Chondrocyte (in vitro differentiated cells): ENCODE measurements at regions not wholly inside any gene's neighbourhood (a gene's known extent, or its start where the extent isn't known, plus 50 kb on each side); places are given as distances from the start of the nearest gene placed in this dataset.

ENCODE experiments used
- DNase-seq: peaks from one replicate; pipeline ENCODE4 v3.0.0; 2021; ENCODE audit warnings: mixed read lengths, low spot score
- H3K27ac Mint-ChIP-seq: one replicate; pipeline ENCODE4 v1.8.0; 2021; ENCODE audit warnings: mild to moderate bottlenecking, moderate library complexity, mixed read lengths; ENCODE audit not compliant: unreplicated experiment
- H3K27me3 Mint-ChIP-seq: 2 replicates; pipeline ENCODE4 v1.8.0; 2021; ENCODE audit warnings: low read depth, mixed read lengths
- H3K36me3 Mint-ChIP-seq: 2 replicates; pipeline ENCODE4 v1.8.0; 2021; ENCODE audit warnings: low read depth, mixed read lengths
- H3K4me1 Mint-ChIP-seq: 2 replicates; pipeline ENCODE4 v1.8.0; 2021; ENCODE audit warnings: low read depth, mild to moderate bottlenecking, mixed read lengths
- H3K4me3 Mint-ChIP-seq: one replicate; pipeline ENCODE4 v1.8.0; 2021; ENCODE audit warnings: mild to moderate bottlenecking, moderate library complexity, mixed read lengths; ENCODE audit not compliant: unreplicated experiment
- H3K9me3 Mint-ChIP-seq: 2 replicates; pipeline ENCODE4 v1.8.0; 2021; ENCODE audit warnings: low read depth, mixed read lengths
- CTCF ChIP-seq: fragments of 200-600 bp; sonication (generic); IDR thresholded peaks from 2 replicates; pipeline ENCODE4 v1.5.0; 2021; ENCODE audit warnings: antibody characterized with exemption, mild to moderate bottlenecking, moderate library complexity

- Mint-ChIP-seq H3K4me1 (no peaks in the 10 kb centered on the region), H3K9me3 (peaks cover 2% of the 10 kb centered on the region)
- no peak for DNase-seq
Measured at GRCh38 chr1:199843861-199844260, 183.6 kb upstream of the NR5A2 start.

GRCh38 chr1:199847021-199847420 lies 180.5 kb upstream of the NR5A2 start:
- no peak for TF ChIP-seq CTCF
- Mint-ChIP-seq H3K4me3 (no peak overlapping the region), H3K9me3 (no peaks in the 10 kb centered on the region), H3K36me3 (no peaks in the 10 kb centered on the region), H3K4me1 (no peaks in the 10 kb centered on the region), H3K27ac (no peak overlapping the region), H3K27me3 (peaks cover 2% of the 10 kb centered on the region)
- DNase-seq = no peak

More at GRCh38 chr1:199843861-199844260, 183.6 kb upstream of the NR5A2 start:
- TF ChIP-seq CTCF = no peak
- Mint-ChIP-seq H3K27me3 (peaks cover 2% of the 10 kb centered on the region), H3K36me3 (no peaks in the 10 kb centered on the region), H3K27ac (no peak overlapping the region), H3K4me3 (no peak overlapping the region)

GRCh38 chr1:199851439-199852140 lies 175.9 kb upstream of the NR5A2 start:
- Mint-ChIP-seq H3K4me3 (no peak overlapping the region), H3K4me1 (no peaks in the 10 kb centered on the region), H3K36me3 (no peaks in the 10 kb centered on the region), H3K27ac (no peak overlapping the region), H3K27me3 (no peaks in the 10 kb centered on the region), H3K9me3 (no peaks in the 10 kb centered on the region)
- no peak for TF ChIP-seq CTCF
- DNase-seq = no peak

GRCh38 chr1:199854686-199855321 lies 172.7 kb upstream of the NR5A2 start:
- H3K27me3 Mint-ChIP-seq = no peaks in the 10 kb centered on the region
- H3K36me3 Mint-ChIP-seq = no peaks in the 10 kb centered on the region
- H3K4me3 Mint-ChIP-seq = no peak overlapping the region
- no peak overlapping the region for H3K27ac Mint-ChIP-seq
- H3K9me3 Mint-ChIP-seq = no peaks in the 10 kb centered on the region
- H3K4me1 Mint-ChIP-seq = peaks cover 4% of the 10 kb centered on the region
- TF ChIP-seq CTCF = no peak
- no peak for DNase-seq

- no peaks in the 10 kb centered on the region for H3K9me3 Mint-ChIP-seq
- H3K4me1 Mint-ChIP-seq = peaks cover 4% of the 10 kb centered on the region
- no peak for DNase-seq
- no peak for TF ChIP-seq CTCF
- no peak overlapping the region for H3K4me3 Mint-ChIP-seq
- no peak overlapping the region for H3K27ac Mint-ChIP-seq
- no peaks in the 10 kb centered on the region for H3K36me3 Mint-ChIP-seq
- H3K27me3 Mint-ChIP-seq = no peaks in the 10 kb centered on the region
Measured at GRCh38 chr1:199855580-199855979, 171.9 kb upstream of the NR5A2 start.
